Left lung (tissue), 4 donors: ENCODE measurements at regions not wholly inside any gene's neighbourhood (a gene's known extent, or its start where the extent isn't known, plus 50 kb on each side); places are given as distances from the start of the nearest gene placed in this dataset.

Experiments
- ATAC-seq: fragments of 200-7000 bp; cut with Tn5 transposase; one replicate; pipeline ENCODE4 v1.9.1; 2020; ENCODE audit warnings: moderate library complexity
- DNase-seq, 4 donors: peaks; one replicate each; pipeline ENCODE4 v3.0.0-alpha.2; 2013 to 2020
- H3K27ac ChIP-seq, 2 donors: fragments of 200-600 bp; sonication (generic) in 1 of 2; one replicate each; pipeline versions ENCODE4 v1.5.0 to v1.8.0; 2020 to 2021
- H3K27me3 ChIP-seq, 2 donors: fragments of 200-600 bp; sonication (generic) in 1 of 2; one replicate each; pipeline versions ENCODE4 v1.5.0 to v1.8.0; 2020 to 2021
- H3K36me3 ChIP-seq, 2 donors: fragments of 200-600 bp; sonication (generic) in 1 of 2; one replicate each; pipeline versions ENCODE4 v1.5.0 to v1.8.0; 2020 to 2021
- H3K4me1 ChIP-seq, 2 donors: fragments of 200-600 bp; one replicate each; pipeline ENCODE4 v1.8.0; 2021
- H3K4me3 ChIP-seq, 2 donors: fragments of 200-600 bp; sonication (generic) in 1 of 2; one replicate each; pipeline versions ENCODE4 v1.5.0 to v1.8.0; 2020 to 2021; ENCODE audit warnings: mild to moderate bottlenecking in 1 of 2
- H3K9me3 ChIP-seq, 2 donors: fragments of 200-600 bp; sonication (generic) in 1 of 2; one replicate each; pipeline versions ENCODE4 v1.5.0 to v1.8.0; 2020 to 2021
- intact Hi-C, 2 donors: fragments of 100-400 bp; cut with DNase I; formaldehyde crosslinking; loops; one replicate each; pipeline versions ENCODE4 v1.11.2 to v1.14.2; 2022
- TF ChIP-seq, protein P1 (sequence below), 2 donors: fragments of 200-600 bp; sonication (generic) in 1 of 2; IDR thresholded peaks; one replicate each; pipeline versions ENCODE4 v1.5.0 to v1.8.0; 2021; ENCODE audit warnings: antibody characterized with exemption in 2 of 2
- donor health status: DM: no; HTN: yes; CAD: no.
- donor health status: DM: no; HTN: no; CAD: no.

DNA sequence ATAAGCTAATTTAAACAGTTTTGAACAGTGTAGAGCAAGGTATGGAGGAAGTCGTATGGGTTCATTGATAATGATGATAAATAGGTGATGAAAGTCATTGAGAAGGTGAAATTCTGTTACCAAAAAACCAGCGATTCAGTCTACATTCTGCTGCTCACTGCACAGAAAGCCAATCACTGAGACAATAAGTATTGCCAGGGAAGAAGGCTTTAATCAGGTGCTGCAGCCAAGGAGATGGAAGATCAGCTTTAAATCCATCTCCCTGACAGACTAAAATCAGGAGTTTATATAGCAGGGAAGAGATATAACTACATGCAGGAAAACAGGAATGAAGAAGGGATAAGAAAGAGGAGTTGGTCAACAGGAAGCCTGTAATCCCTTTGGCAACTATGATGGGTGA, 361.3 kb upstream of the C1orf174 start:
- intact Hi-C loops: no loop called here
- no peaks in the 10 kb centered on the region for H3K4me1 ChIP-seq
- peaks cover 0 to 35% of the 10 kb centered on the region in 2 donors for H3K9me3 ChIP-seq
- DNase-seq: no peak
- no peak overlapping the region for H3K4me3 ChIP-seq
- H3K27me3 ChIP-seq: peaks cover 0 to 22% of the 10 kb centered on the region in 2 donors
- no peak for ATAC-seq
- TF ChIP-seq, protein P1, sequence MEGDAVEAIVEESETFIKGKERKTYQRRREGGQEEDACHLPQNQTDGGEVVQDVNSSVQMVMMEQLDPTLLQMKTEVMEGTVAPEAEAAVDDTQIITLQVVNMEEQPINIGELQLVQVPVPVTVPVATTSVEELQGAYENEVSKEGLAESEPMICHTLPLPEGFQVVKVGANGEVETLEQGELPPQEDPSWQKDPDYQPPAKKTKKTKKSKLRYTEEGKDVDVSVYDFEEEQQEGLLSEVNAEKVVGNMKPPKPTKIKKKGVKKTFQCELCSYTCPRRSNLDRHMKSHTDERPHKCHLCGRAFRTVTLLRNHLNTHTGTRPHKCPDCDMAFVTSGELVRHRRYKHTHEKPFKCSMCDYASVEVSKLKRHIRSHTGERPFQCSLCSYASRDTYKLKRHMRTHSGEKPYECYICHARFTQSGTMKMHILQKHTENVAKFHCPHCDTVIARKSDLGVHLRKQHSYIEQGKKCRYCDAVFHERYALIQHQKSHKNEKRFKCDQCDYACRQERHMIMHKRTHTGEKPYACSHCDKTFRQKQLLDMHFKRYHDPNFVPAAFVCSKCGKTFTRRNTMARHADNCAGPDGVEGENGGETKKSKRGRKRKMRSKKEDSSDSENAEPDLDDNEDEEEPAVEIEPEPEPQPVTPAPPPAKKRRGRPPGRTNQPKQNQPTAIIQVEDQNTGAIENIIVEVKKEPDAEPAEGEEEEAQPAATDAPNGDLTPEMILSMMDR (IDR thresholded peaks at IDR 0.05): no peak
- no peak overlapping the region for H3K27ac ChIP-seq
- H3K36me3 ChIP-seq: no peaks in the 10 kb centered on the region

DNA sequence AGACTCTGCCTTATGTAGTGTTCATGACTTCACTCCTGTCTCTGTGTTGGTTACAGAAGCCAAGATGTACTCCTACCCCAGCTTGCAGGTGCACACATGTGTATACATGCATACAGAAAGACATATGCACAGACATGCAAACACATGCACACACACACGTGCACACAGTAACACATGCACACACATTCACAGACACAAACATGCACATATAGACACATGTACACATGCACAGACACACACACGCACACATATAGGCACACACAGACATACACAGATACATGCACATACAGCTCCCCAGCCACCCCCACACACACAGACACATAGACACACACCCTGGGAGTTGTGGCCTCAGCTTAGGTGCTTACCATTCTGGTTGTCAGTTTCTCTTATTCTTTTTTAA, 362.6 kb upstream of the C1orf174 start:
- no peak for ATAC-seq

DNA sequence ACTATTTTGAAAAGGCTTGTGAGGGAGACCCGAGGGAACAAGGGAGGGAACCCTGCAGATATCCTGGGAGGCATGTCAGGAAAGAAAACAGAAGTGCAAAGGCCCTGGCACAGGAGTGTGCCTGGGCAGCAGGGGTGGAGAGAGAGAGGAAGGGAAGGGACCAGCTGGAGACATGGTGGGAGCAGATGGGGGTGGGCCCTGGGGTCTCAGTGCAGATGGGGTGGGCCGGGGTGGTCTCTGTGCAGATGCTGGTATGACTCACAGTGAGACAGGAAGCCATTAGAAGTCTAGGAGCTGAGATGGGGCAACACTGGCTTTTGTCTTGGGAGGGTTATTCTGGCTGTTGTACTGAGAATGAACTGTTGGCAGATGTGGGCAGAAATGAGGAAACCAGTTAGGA, 363.6 kb upstream of the C1orf174 start:
- TF ChIP-seq, protein P1 (IDR thresholded peaks at IDR 0.05): no peak
- ATAC-seq (no peak), DNase-seq (no peak)
- intact Hi-C loops: no loop called here
- Histone ChIP-seq H3K9me3 (peaks cover 0 to 13% of the 10 kb centered on the region in 2 donors), H3K4me1 (no peaks in the 10 kb centered on the region), H3K27me3 (peaks cover 0 to 40% of the 10 kb centered on the region in 2 donors), H3K4me3 (no peak overlapping the region), H3K36me3 (no peaks in the 10 kb centered on the region), H3K27ac (no peak overlapping the region)

More for the DNA sequence above, 362.6 kb upstream of the C1orf174 start:
- Histone ChIP-seq H3K9me3 (peaks cover 0 to 23% of the 10 kb centered on the region in 2 donors), H3K27ac (no peak overlapping the region), H3K27me3 (peaks cover 0 to 35% of the 10 kb centered on the region in 2 donors), H3K4me3 (no peak overlapping the region), H3K36me3 (no peaks in the 10 kb centered on the region), H3K4me1 (no peaks in the 10 kb centered on the region)
- TF ChIP-seq, protein P1 (IDR thresholded peaks at IDR 0.05): no peak
- no peak for DNase-seq
- intact Hi-C loops: no loop called here

- no peak for ATAC-seq
- Histone ChIP-seq H3K4me3 (no peak overlapping the region), H3K27me3 (peaks cover 0 to 51% of the 10 kb centered on the region in 2 donors), H3K27ac (no peak overlapping the region), H3K36me3 (no peaks in the 10 kb centered on the region), H3K4me1 (no peaks in the 10 kb centered on the region), H3K9me3 (peaks cover 0 to 2% of the 10 kb centered on the region in 2 donors)
- intact Hi-C loops: no loop called here
- TF ChIP-seq, protein P1 (IDR thresholded peaks at IDR 0.05): no peak
- DNase-seq: no peak
These were observed 365.8 kb upstream of the C1orf174 start for GRCh38 chr1:4265836-4266235.

DNA sequence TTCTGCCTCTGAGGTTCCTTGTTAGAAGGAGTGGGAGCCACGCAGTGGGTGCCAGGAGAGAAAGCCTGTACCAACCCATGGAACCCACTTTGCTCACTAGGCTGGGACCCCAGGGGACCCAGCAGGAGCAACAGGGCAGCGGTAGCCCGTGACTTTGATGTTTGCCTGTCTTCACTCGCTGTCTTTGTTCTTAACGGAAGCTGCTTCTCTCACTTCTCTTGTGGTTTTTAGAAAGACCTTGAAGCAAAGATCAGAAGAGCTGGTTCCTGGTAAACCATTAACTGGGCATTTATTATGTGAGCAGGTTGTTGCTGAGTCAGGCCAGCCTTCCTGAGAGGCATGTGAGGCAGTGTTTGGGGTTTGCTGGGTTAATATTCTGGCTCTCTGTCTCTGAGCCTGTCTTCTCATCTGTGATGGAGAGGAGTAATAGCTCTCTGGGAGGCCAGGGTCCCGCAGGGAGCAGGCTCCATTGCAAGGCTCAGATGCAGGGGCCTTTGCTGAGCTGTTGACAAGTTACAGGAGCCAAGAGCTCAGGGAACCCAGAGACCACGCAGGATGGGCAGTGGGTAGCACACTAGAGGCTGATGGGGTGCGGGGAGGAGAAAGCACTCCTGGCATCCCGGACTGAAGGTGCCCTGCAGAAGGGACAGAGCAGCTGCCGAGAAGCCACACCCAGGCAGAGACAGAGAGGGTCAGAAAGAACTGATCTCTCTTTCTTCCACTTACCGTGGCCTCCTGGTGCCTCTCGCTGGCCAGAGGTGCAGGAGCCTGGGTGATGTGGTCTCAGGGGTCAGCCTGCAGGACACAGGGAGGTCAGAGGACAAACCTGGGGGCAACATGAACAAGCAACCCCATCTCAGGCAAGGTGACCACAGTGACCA, 367.5 kb upstream of the C1orf174 start:
- Histone ChIP-seq H3K9me3 (no peaks in the 10 kb centered on the region), H3K4me1 (no peaks in the 10 kb centered on the region), H3K27me3 (peaks cover 0 to 58% of the 10 kb centered on the region in 2 donors), H3K4me3 (no peak overlapping the region), H3K36me3 (no peaks in the 10 kb centered on the region), H3K27ac (no peak overlapping the region)
- ATAC-seq (no peak), DNase-seq (no peak)
- TF ChIP-seq, protein P1 (IDR thresholded peaks at IDR 0.05): no peak
- intact Hi-C loops: no loop called here
